A673 (cell line): ENCODE measurements at regions not wholly inside any gene's neighbourhood (a gene's known extent, or its start where the extent isn't known, plus 50 kb on each side); places are given as distances from the start of the nearest gene placed in this dataset.

ENCODE experiments used
- BruUV-seq: library from RNA; stranded (reverse); fragments of 400-500 nt; replicated peaks from 2 replicates; lab custom pipeline; 2021; lab: Mats Ljungman, UMichigan
- CTCF ChIA-PET: fragments of 300-600 bp; sonication (Branson Sonifier 250); formaldehyde crosslinking; loops from one replicate; lab custom pipeline; 2022; ENCODE audit warnings: antibody characterized with exemption; lab: Charles Lee
- POLR2A ChIA-PET: fragments of 300-600 bp; sonication (Branson Sonifier 250); formaldehyde crosslinking; loops from one replicate; lab custom pipeline; 2022; ENCODE audit warnings: antibody characterized with exemption; ENCODE audit not compliant: low non-redundant PET; lab: Charles Lee
- DNase-seq: peaks from one replicate; pipeline ENCODE4 v3.0.0-alpha.2; 2015; ENCODE audit warnings: low spot score
- H3K27ac ChIP-seq: fragments of 200-600 bp; sonication (generic); 2 replicates; pipeline ENCODE4 v1.5.1; 2016; ENCODE audit warnings: mixed run types, low read depth, mild to moderate bottlenecking, mixed read lengths, antibody characterized with exemption, low read length; ENCODE audit not compliant: poor library complexity, severe bottlenecking
- H3K27me3 ChIP-seq: fragments of 200-600 bp; sonication (generic); replicated peaks from 2 replicates; pipeline ENCODE4 v1.6.1; 2017; ENCODE audit warnings: mixed run types, low read depth, mild to moderate bottlenecking, mixed read lengths, antibody characterized with exemption, low read length; ENCODE audit not compliant: insufficient read depth, poor library complexity
- H3K36me3 ChIP-seq: fragments of 200-600 bp; sonication (generic); 2 replicates; pipeline ENCODE4 v1.6.1; 2016; ENCODE audit warnings: mixed run types, mild to moderate bottlenecking, mixed read lengths, antibody characterized with exemption, low read length; ENCODE audit not compliant: insufficient read depth, poor library complexity, severe bottlenecking
- H3K4me1 ChIP-seq: fragments of 200-600 bp; sonication (generic); 2 replicates; pipeline ENCODE4 v1.6.1; 2017; ENCODE audit warnings: mixed run types, mild to moderate bottlenecking, mixed read lengths, antibody characterized with exemption, low read length; ENCODE audit not compliant: insufficient read depth, poor library complexity, severe bottlenecking
- H3K4me3 ChIP-seq: fragments of 200-600 bp; sonication (generic); 2 replicates; pipeline ENCODE4 v1.5.1; 2016; ENCODE audit warnings: low read depth, mixed run types, mild to moderate bottlenecking, mixed read lengths, low read length; ENCODE audit not compliant: poor library complexity, severe bottlenecking
- H3K9me3 ChIP-seq: fragments of 200-600 bp; sonication (generic); 2 replicates; pipeline ENCODE4 v1.6.1; 2016; ENCODE audit warnings: mixed run types, low read depth, mild to moderate bottlenecking, mixed read lengths, antibody characterized with exemption, low read length; ENCODE audit not compliant: poor library complexity, severe bottlenecking
- EZH2 ChIP-seq: fragments of 200-600 bp; sonication (generic); IDR thresholded peaks from 2 replicates; pipeline ENCODE4 v1.6.1; 2017; ENCODE audit warnings: borderline replicate concordance, low read depth, mild to moderate bottlenecking, mixed read lengths, antibody characterized with exemption, low read length; ENCODE audit not compliant: poor library complexity, severe bottlenecking
- intact Hi-C: fragments of 100-400 bp; cut with micrococcal nuclease; formaldehyde crosslinking; loops from one replicate; pipeline ENCODE4 v1.10.0; 2022; ENCODE audit not compliant: unreplicated experiment
- TF ChIP-seq, protein P1 (sequence below): fragments of 300-800, 200-600 bp; sonication (generic); conservative IDR thresholded peaks from 2 replicates; pipeline ENCODE4 v1.5.1; 2017; ENCODE audit warnings: low read depth, mild to moderate bottlenecking, antibody characterized with exemption, low read length, moderate library complexity, mixed read lengths

DNA sequence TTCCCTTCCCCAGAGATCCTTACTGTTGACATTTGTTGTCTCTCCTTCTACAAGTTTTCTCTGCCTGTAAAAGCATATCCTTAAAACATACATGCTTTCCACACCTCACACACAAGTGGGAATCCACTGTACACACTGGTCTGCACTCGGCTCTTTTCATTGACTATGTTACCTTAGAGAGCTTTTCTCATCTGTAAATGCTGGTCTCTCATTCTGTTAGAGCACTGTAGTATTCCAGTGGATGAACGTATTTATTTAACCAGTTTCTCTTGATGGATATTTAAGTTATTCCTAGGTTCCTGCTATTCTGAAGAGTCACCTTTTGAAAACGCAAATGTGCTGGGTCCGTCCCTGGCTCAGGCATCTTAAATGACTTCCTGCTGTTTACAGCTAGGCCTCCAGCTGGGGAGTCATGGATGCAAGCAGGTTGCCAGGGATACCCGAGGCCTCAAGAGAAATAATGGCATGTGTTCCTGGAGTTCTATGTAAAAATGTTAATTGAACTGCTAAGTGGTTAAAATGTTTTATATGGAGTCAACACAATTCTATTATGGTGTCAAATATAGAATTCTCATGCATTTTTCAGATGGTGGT is 61.1 kb upstream of the TGM3 start:
- intact Hi-C loops, result no loop called here
- POLR2A ChIA-PET, result no interaction called here

DNA sequence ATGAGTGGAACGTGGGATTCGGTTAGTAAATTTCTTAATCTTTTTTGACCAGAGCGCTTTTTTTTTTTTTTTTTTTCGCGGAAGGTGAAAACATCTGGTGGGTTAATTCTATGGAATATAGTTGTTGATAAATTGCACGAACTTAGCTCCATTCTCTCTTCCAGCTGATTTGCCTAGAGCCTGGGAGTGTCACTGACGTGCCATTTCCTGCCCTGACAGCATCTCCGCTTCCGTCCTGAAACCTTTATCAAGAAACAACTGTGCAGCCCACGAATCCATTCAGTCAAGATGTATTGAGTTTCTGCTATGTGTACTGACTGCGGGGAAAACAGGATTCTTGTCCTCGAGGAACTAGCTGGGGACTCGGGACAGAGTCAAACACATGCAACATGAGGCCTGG is 59.5 kb upstream of the TGM3 start:
- CTCF ChIA-PET, result no interaction called here
- intact Hi-C loops, result no loop called here
- no TSS peak for BruUV-seq
- TF ChIP-seq EZH2, result no peak
- TF ChIP-seq, protein P1, sequence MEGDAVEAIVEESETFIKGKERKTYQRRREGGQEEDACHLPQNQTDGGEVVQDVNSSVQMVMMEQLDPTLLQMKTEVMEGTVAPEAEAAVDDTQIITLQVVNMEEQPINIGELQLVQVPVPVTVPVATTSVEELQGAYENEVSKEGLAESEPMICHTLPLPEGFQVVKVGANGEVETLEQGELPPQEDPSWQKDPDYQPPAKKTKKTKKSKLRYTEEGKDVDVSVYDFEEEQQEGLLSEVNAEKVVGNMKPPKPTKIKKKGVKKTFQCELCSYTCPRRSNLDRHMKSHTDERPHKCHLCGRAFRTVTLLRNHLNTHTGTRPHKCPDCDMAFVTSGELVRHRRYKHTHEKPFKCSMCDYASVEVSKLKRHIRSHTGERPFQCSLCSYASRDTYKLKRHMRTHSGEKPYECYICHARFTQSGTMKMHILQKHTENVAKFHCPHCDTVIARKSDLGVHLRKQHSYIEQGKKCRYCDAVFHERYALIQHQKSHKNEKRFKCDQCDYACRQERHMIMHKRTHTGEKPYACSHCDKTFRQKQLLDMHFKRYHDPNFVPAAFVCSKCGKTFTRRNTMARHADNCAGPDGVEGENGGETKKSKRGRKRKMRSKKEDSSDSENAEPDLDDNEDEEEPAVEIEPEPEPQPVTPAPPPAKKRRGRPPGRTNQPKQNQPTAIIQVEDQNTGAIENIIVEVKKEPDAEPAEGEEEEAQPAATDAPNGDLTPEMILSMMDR, result no peak
- Histone ChIP-seq H3K27ac (no peak overlapping the region), H3K9me3 (no peaks in the 10 kb centered on the region), H3K36me3 (no peaks in the 10 kb centered on the region), H3K4me3 (no peak overlapping the region), H3K27me3 (no peaks in the 10 kb centered on the region), H3K4me1 (peaks cover 7% of the 10 kb centered on the region)
- POLR2A ChIA-PET, result no interaction called here
- DNase-seq, result no peak

More for the DNA sequence above, 61.1 kb upstream of the TGM3 start:
- Histone ChIP-seq H3K36me3 (no peaks in the 10 kb centered on the region), H3K27me3 (no peaks in the 10 kb centered on the region), H3K4me3 (no peak overlapping the region), H3K4me1 (peaks cover 7% of the 10 kb centered on the region), H3K9me3 (no peaks in the 10 kb centered on the region), H3K27ac (no peak overlapping the region)
- no TSS peak for BruUV-seq
- CTCF ChIA-PET, result no interaction called here
- peak; percentile 73 for DNase-seq
- no peak for TF ChIP-seq EZH2
- TF ChIP-seq, protein P1, result no peak

DNA sequence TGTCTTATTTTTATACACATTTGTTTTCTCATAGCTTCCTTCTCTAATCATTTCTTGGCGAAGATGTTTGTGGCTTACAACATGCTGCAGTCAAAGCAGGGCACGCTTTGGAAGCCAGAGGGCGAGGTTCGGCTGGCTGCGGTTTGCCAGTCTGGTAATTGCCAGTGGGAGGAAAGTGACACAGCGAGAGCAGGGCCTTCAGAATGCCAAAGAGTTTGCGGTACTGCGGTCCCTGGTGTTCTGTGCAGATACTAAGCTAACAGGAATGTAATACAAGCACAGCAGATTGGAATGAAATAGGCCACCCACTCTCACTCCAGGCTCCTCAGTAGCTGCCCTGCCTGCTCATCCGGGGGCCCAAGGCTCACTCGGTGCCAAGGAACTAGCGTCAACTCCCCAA is 58.7 kb upstream of the TGM3 start:
- POLR2A ChIA-PET, result interaction anchor here (0.6 kb wide), 1 partner anchor 64 kb away, joined by 4 read pairs; no protein-coding TSS in a partner anchor
- no peak for TF ChIP-seq EZH2
- TF ChIP-seq, protein P1, result 0 out of 2 replicates have a peak, but pooled peaks have one; percentile 14

More for the DNA sequence above, 58.7 kb upstream of the TGM3 start:
- no peak overlapping the region for H3K27ac ChIP-seq
- intact Hi-C loops, result no loop called here
- no peaks in the 10 kb centered on the region for H3K9me3 ChIP-seq
- peaks cover 7% of the 10 kb centered on the region for H3K4me1 ChIP-seq
- H3K4me3 ChIP-seq, result no peak overlapping the region
- no peaks in the 10 kb centered on the region for H3K27me3 ChIP-seq
- no TSS peak for BruUV-seq
- no peaks in the 10 kb centered on the region for H3K36me3 ChIP-seq
- peak; percentile 23 for DNase-seq
- CTCF ChIA-PET, result no interaction called here
